A673 (cell line): ENCODE measurements at regions not wholly inside any gene's neighbourhood (a gene's known extent, or its start where the extent isn't known, plus 50 kb on each side); places are given as distances from the start of the nearest gene placed in this dataset.

Source experiments
- BruUV-seq: library from RNA; stranded (reverse); fragments of 400-500 nt; replicated peaks from 2 replicates; lab custom pipeline; 2021; lab: Mats Ljungman, UMichigan
- CTCF ChIA-PET: fragments of 300-600 bp; sonication (Branson Sonifier 250); formaldehyde crosslinking; loops from one replicate; lab custom pipeline; 2022; ENCODE audit warnings: antibody characterized with exemption; lab: Charles Lee
- POLR2A ChIA-PET: fragments of 300-600 bp; sonication (Branson Sonifier 250); formaldehyde crosslinking; loops from one replicate; lab custom pipeline; 2022; ENCODE audit warnings: antibody characterized with exemption; ENCODE audit not compliant: low non-redundant PET; lab: Charles Lee
- DNase-seq: peaks from one replicate; pipeline ENCODE4 v3.0.0-alpha.2; 2015; ENCODE audit warnings: low spot score
- H3K27ac ChIP-seq: fragments of 200-600 bp; sonication (generic); 2 replicates; pipeline ENCODE4 v1.5.1; 2016; ENCODE audit warnings: mixed run types, low read depth, mild to moderate bottlenecking, mixed read lengths, antibody characterized with exemption, low read length; ENCODE audit not compliant: poor library complexity, severe bottlenecking
- H3K27me3 ChIP-seq: fragments of 200-600 bp; sonication (generic); replicated peaks from 2 replicates; pipeline ENCODE4 v1.6.1; 2017; ENCODE audit warnings: mixed run types, low read depth, mild to moderate bottlenecking, mixed read lengths, antibody characterized with exemption, low read length; ENCODE audit not compliant: insufficient read depth, poor library complexity
- H3K36me3 ChIP-seq: fragments of 200-600 bp; sonication (generic); 2 replicates; pipeline ENCODE4 v1.6.1; 2016; ENCODE audit warnings: mixed run types, mild to moderate bottlenecking, mixed read lengths, antibody characterized with exemption, low read length; ENCODE audit not compliant: insufficient read depth, poor library complexity, severe bottlenecking
- H3K4me1 ChIP-seq: fragments of 200-600 bp; sonication (generic); 2 replicates; pipeline ENCODE4 v1.6.1; 2017; ENCODE audit warnings: mixed run types, mild to moderate bottlenecking, mixed read lengths, antibody characterized with exemption, low read length; ENCODE audit not compliant: insufficient read depth, poor library complexity, severe bottlenecking
- H3K4me3 ChIP-seq: fragments of 200-600 bp; sonication (generic); 2 replicates; pipeline ENCODE4 v1.5.1; 2016; ENCODE audit warnings: low read depth, mixed run types, mild to moderate bottlenecking, mixed read lengths, low read length; ENCODE audit not compliant: poor library complexity, severe bottlenecking
- H3K9me3 ChIP-seq: fragments of 200-600 bp; sonication (generic); 2 replicates; pipeline ENCODE4 v1.6.1; 2016; ENCODE audit warnings: mixed run types, low read depth, mild to moderate bottlenecking, mixed read lengths, antibody characterized with exemption, low read length; ENCODE audit not compliant: poor library complexity, severe bottlenecking
- CTCF ChIP-seq: fragments of 300-800, 200-600 bp; sonication (generic); conservative IDR thresholded peaks from 2 replicates; pipeline ENCODE4 v1.5.1; 2017; ENCODE audit warnings: low read depth, mild to moderate bottlenecking, antibody characterized with exemption, low read length, moderate library complexity, mixed read lengths
- EZH2 ChIP-seq: fragments of 200-600 bp; sonication (generic); IDR thresholded peaks from 2 replicates; pipeline ENCODE4 v1.6.1; 2017; ENCODE audit warnings: borderline replicate concordance, low read depth, mild to moderate bottlenecking, mixed read lengths, antibody characterized with exemption, low read length; ENCODE audit not compliant: poor library complexity, severe bottlenecking
- intact Hi-C: fragments of 100-400 bp; cut with micrococcal nuclease; formaldehyde crosslinking; loops from one replicate; pipeline ENCODE4 v1.10.0; 2022; ENCODE audit not compliant: unreplicated experiment

GRCh38 chr12:20128928-20129327 lies 239.4 kb upstream of the PDE3A start:
- intact Hi-C loops: loop anchor here (10.0 kb wide), 1 partner anchor 416 kb away; no protein-coding TSS in a partner anchor
- H3K36me3 ChIP-seq: no peaks in the 10 kb centered on the region
- H3K4me1 ChIP-seq: peaks cover 38% of the 10 kb centered on the region
- H3K4me3 ChIP-seq: no peak overlapping the region
- POLR2A ChIA-PET: interaction anchor here (0.6 kb wide), 1 partner anchor 95 kb away, joined by 3 read pairs; no protein-coding TSS in a partner anchor
- CTCF ChIA-PET: no interaction called here
- TF ChIP-seq CTCF (no peak), EZH2 (no peak)
- H3K27me3 ChIP-seq: no peaks in the 10 kb centered on the region
- H3K27ac ChIP-seq: no peak overlapping the region
- H3K9me3 ChIP-seq: no peaks in the 10 kb centered on the region
- no TSS peak for BruUV-seq
- peak; percentile 38 for DNase-seq

GRCh38 chr12:20132818-20133217 lies 235.5 kb upstream of the PDE3A start:
- intact Hi-C loops: no loop called here
- H3K4me1 ChIP-seq: peaks cover 11% of the 10 kb centered on the region
- ChIA-PET CTCF (no interaction called here), POLR2A (no interaction called here)
- no peaks in the 10 kb centered on the region for H3K9me3 ChIP-seq
- H3K4me3 ChIP-seq: no peak overlapping the region
- no peak for DNase-seq
- no peak overlapping the region for H3K27ac ChIP-seq
- H3K36me3 ChIP-seq: no peaks in the 10 kb centered on the region
- BruUV-seq: no TSS peak
- TF ChIP-seq CTCF (no peak), EZH2 (no peak)
- H3K27me3 ChIP-seq: no peaks in the 10 kb centered on the region

GRCh38 chr12:20134652-20135051 lies 233.7 kb upstream of the PDE3A start:
- intact Hi-C loops: no loop called here
- H3K4me1 ChIP-seq: no peaks in the 10 kb centered on the region
- H3K27me3 ChIP-seq: no peaks in the 10 kb centered on the region
- no peak for TF ChIP-seq CTCF
- TF ChIP-seq EZH2: no peak
- ChIA-PET CTCF (no interaction called here), POLR2A (no interaction called here)
- no TSS peak for BruUV-seq
- H3K4me3 ChIP-seq: no peak overlapping the region
- H3K36me3 ChIP-seq: no peaks in the 10 kb centered on the region
- DNase-seq: no peak
- H3K27ac ChIP-seq: no peak overlapping the region
- H3K9me3 ChIP-seq: no peaks in the 10 kb centered on the region
